ENCODE measurements at regions not wholly inside any gene's neighbourhood (a gene's known extent, or its start where the extent isn't known, plus 50 kb on each side); places are given as distances from the start of the nearest gene placed in this dataset.

GRCh38 chr7:156275292-156275691 is 365.3 kb upstream of the RNF32 start:
- DNase-seq, result no peak

GRCh38 chr7:156274557-156274956 is 366.0 kb upstream of the RNF32 start:
- DNase-seq, result no peak
- in situ Hi-C loops (cut with MboI; ENCODE audit: low pct_unique_long_range_greater_than_20kb, low sequenced_read_pairs), result no loop called here

More at GRCh38 chr7:156275292-156275691, 365.3 kb upstream of the RNF32 start:
- in situ Hi-C loops (cut with MboI; ENCODE audit: low pct_unique_long_range_greater_than_20kb, low sequenced_read_pairs), result no loop called here

- no peak for DNase-seq
- in situ Hi-C loops (cut with MboI; ENCODE audit: low pct_unique_long_range_greater_than_20kb, low sequenced_read_pairs), result no loop called here
Measured at GRCh38 chr7:156261581-156261980, 379.0 kb upstream of the RNF32 start.

GRCh38 chr7:156257904-156258303 is 382.7 kb upstream of the RNF32 start:
- no peak for DNase-seq
- in situ Hi-C loops (cut with MboI; ENCODE audit: low pct_unique_long_range_greater_than_20kb, low sequenced_read_pairs), result no loop called here

GRCh38 chr7:156255635-156256034 is 384.9 kb upstream of the RNF32 start:
- in situ Hi-C loops (cut with MboI; ENCODE audit: low pct_unique_long_range_greater_than_20kb, low sequenced_read_pairs), result no loop called here
- DNase-seq, result no peak

- no peak for DNase-seq
- in situ Hi-C loops (cut with MboI; ENCODE audit: low pct_unique_long_range_greater_than_20kb, low sequenced_read_pairs), result no loop called here
Measured at GRCh38 chr7:156251861-156252260, 388.7 kb upstream of the RNF32 start.

GRCh38 chr7:156240532-156240931 is 400.0 kb upstream of the RNF32 start:
- no peak for DNase-seq
- in situ Hi-C loops (cut with MboI; ENCODE audit: low pct_unique_long_range_greater_than_20kb, low sequenced_read_pairs), result no loop called here

- DNase-seq, result no peak
- in situ Hi-C loops (cut with MboI; ENCODE audit: low pct_unique_long_range_greater_than_20kb, low sequenced_read_pairs), result no loop called here
Measured at GRCh38 chr7:156238366-156239133, 402.0 kb upstream of the RNF32 start.

GRCh38 chr7:156237614-156238013 is 403.0 kb upstream of the RNF32 start:
- in situ Hi-C loops (cut with MboI; ENCODE audit: low pct_unique_long_range_greater_than_20kb, low sequenced_read_pairs), result no loop called here
- DNase-seq, result no peak

GRCh38 chr7:156236936-156237599 is 403.5 kb upstream of the RNF32 start:
- in situ Hi-C loops (cut with MboI; ENCODE audit: low pct_unique_long_range_greater_than_20kb, low sequenced_read_pairs), result no loop called here
- DNase-seq, result no peak

- in situ Hi-C loops (cut with MboI; ENCODE audit: low pct_unique_long_range_greater_than_20kb, low sequenced_read_pairs), result no loop called here
- DNase-seq, result no peak
Measured at GRCh38 chr7:156236181-156236889, 404.2 kb upstream of the RNF32 start.

GRCh38 chr7:156234666-156235494 is 405.7 kb upstream of the RNF32 start:
- DNase-seq, result no peak
- in situ Hi-C loops (cut with MboI; ENCODE audit: low pct_unique_long_range_greater_than_20kb, low sequenced_read_pairs), result no loop called here

- DNase-seq, result no peak
- in situ Hi-C loops (cut with MboI; ENCODE audit: low pct_unique_long_range_greater_than_20kb, low sequenced_read_pairs), result no loop called here
Measured at GRCh38 chr7:156234192-156234591, 406.4 kb upstream of the RNF32 start.

- in situ Hi-C loops (cut with MboI; ENCODE audit: low pct_unique_long_range_greater_than_20kb, low sequenced_read_pairs), result no loop called here
- DNase-seq, result no peak
Measured at GRCh38 chr7:156232931-156233705, 407.5 kb upstream of the RNF32 start.

GRCh38 chr7:156230576-156230975 is 410.0 kb upstream of the RNF32 start:
- DNase-seq, result no peak
- in situ Hi-C loops (cut with MboI; ENCODE audit: low pct_unique_long_range_greater_than_20kb, low sequenced_read_pairs), result no loop called here

GRCh38 chr7:156224833-156225225 is 412.6 kb upstream of the SHH start:
- DNase-seq, result no peak
- in situ Hi-C loops (cut with MboI; ENCODE audit: low pct_unique_long_range_greater_than_20kb, low sequenced_read_pairs), result no loop called here

GRCh38 chr7:156223935-156224832 is 411.9 kb upstream of the SHH start:
- DNase-seq, result no peak
- in situ Hi-C loops (cut with MboI; ENCODE audit: low pct_unique_long_range_greater_than_20kb, low sequenced_read_pairs), result no loop called here

- in situ Hi-C loops (cut with MboI; ENCODE audit: low pct_unique_long_range_greater_than_20kb, low sequenced_read_pairs), result no loop called here
Measured at GRCh38 chr7:156222611-156223010, 410.3 kb upstream of the SHH start.

More at GRCh38 chr7:156222611-156223010, 410.3 kb upstream of the SHH start:
- DNase-seq, result no peak

Measured in KBM-7 (cell line).